Panc1 (cell line): ENCODE measurements at regions not wholly inside any gene's neighbourhood (a gene's known extent, or its start where the extent isn't known, plus 50 kb on each side); places are given as distances from the start of the nearest gene placed in this dataset.

ENCODE experiments used
- ATAC-seq: fragments of 200-7000 bp; cut with Tn5 transposase; 2 replicates; pipeline ENCODE4 v1.9.1; 2020; ENCODE audit warnings: mild to moderate bottlenecking, moderate library complexity
- BruUV-seq: library from RNA; stranded (reverse); fragments of 400-500 nt; replicated peaks from 2 replicates; lab custom pipeline; 2021; lab: Mats Ljungman, UMichigan
- CTCF ChIA-PET: fragments of 300-600 bp; sonication (Branson Sonifier 250); formaldehyde crosslinking; loops from one replicate; lab custom pipeline; 2022; ENCODE audit warnings: antibody characterized with exemption; lab: Charles Lee
- POLR2A ChIA-PET: fragments of 300-600 bp; sonication (Branson Sonifier 250); formaldehyde crosslinking; loops from one replicate; lab custom pipeline; 2022; ENCODE audit warnings: antibody characterized with exemption; lab: Charles Lee
- DNase-seq: peaks from one replicate; pipeline ENCODE4 v3.0.0-alpha.2; 2010; ENCODE audit warnings: low read depth, low spot score
- H3K27ac ChIP-seq: 2 replicates; pipeline ENCODE4 v1.5.1; 2011; ENCODE audit warnings: mild to moderate bottlenecking, low read length, inconsistent platforms
- H3K27me3 ChIP-seq: fragments of 200-500 bp; sonication (Bioruptor generic); 2 replicates; pipeline ENCODE4 v1.6.0; 2014; ENCODE audit warnings: low read length, inconsistent platforms; ENCODE audit not compliant: control insufficient read depth, insufficient read depth
- H3K36me3 ChIP-seq: fragments of 200-500 bp; sonication (Bioruptor generic); 2 replicates; pipeline ENCODE4 v1.5.1; 2014; ENCODE audit warnings: inconsistent platforms, mild to moderate bottlenecking, low read length, moderate library complexity; ENCODE audit not compliant: control insufficient read depth, insufficient read depth
- H3K4me1 ChIP-seq: 2 replicates; pipeline ENCODE4 v1.5.1; 2011; ENCODE audit warnings: inconsistent platforms, mild to moderate bottlenecking, low read length, moderate library complexity; ENCODE audit not compliant: control insufficient read depth, insufficient read depth
- H3K4me3 ChIP-seq, 2 experiments: 2 replicates each; pipeline ENCODE4 v1.5.1; 2011 to 2012; ENCODE audit warnings: low read depth in 2 of 2, low read length in 2 of 2, mild to moderate bottlenecking in 2 of 2, inconsistent platforms in 1 of 2, moderate library complexity in 1 of 2
- H3K9me3 ChIP-seq: fragments of 200-500 bp; sonication (Bioruptor generic); 2 replicates; pipeline ENCODE4 v1.5.1; 2014; ENCODE audit warnings: low read depth, mild to moderate bottlenecking, inconsistent platforms, low read length, moderate library complexity; ENCODE audit not compliant: control insufficient read depth, insufficient read depth
- POLR2AphosphoS5 ChIP-seq: IDR thresholded peaks from 2 replicates; pipeline ENCODE4 v1.6.1; 2012; ENCODE audit warnings: mild to moderate bottlenecking, low read depth, low read length, moderate library complexity
- SIN3A ChIP-seq: IDR thresholded peaks from 2 replicates; pipeline ENCODE4 v1.6.1; 2012; ENCODE audit warnings: low read depth, mild to moderate bottlenecking, low read length, moderate library complexity, borderline replicate concordance; ENCODE audit not compliant: insufficient read depth
- TCF7L2 ChIP-seq: IDR thresholded peaks from 2 replicates; pipeline ENCODE4 v1.6.1; 2011; ENCODE audit warnings: mild to moderate bottlenecking, low read depth, low read length, inconsistent platforms
- in situ Hi-C: cut with HindIII; loops from 2 replicates; pipeline ENCODE4 v1.10.0; 2016; ENCODE audit warnings: low sequenced_read_pairs, low pct_unique_long_range_greater_than_20kb
- intact Hi-C: fragments of 100-400 bp; cut with micrococcal nuclease; formaldehyde crosslinking; loops from one replicate; pipeline ENCODE4 v1.10.0; 2022; ENCODE audit not compliant: unreplicated experiment
- TF ChIP-seq, protein P1 (sequence below): fragments of 450-650 bp; IDR thresholded peaks from 2 replicates; pipeline ENCODE4 v1.5.1; 2017; ENCODE audit warnings: mild to moderate bottlenecking
- TF ChIP-seq, protein P2 (sequence below), 2 experiments: IDR thresholded peaks; 2 replicates each; pipeline ENCODE4 v1.6.1; 2011 to 2012; ENCODE audit warnings: low read depth in 2 of 2, control low read depth in 1 of 2, low read length in 1 of 2, mild to moderate bottlenecking in 1 of 2, moderate library complexity in 1 of 2; ENCODE audit not compliant: insufficient read depth in 1 of 2

DNA sequence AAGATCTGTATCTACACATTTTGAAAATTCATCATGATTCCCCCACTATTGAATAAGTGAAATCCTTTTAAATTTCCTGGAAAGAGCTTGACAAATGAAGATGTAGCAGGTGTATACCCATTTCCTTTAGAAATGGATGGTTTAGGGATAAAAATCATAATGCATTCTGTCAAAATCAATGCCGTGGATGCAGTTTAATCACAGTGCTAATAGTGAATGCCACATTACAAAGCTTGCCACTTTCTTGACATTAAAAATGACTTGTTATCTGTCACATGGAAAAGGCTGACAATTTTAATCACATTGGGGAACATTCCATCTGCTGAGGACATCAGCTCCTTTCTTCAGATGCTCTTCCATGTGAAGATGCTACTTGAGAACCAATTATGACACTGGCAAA lies 229.6 kb downstream of the GPAM start:
- DNase-seq (no peak), ATAC-seq (no peak)
- Histone ChIP-seq H3K9me3 (no peaks in the 10 kb centered on the region), H3K36me3 (no peaks in the 10 kb centered on the region), H3K27ac (no peak overlapping the region), H3K4me1 (no peaks in the 10 kb centered on the region), H3K4me3 (no peak overlapping the region), H3K27me3 (no peaks in the 10 kb centered on the region)
- TF ChIP-seq, protein P1, sequence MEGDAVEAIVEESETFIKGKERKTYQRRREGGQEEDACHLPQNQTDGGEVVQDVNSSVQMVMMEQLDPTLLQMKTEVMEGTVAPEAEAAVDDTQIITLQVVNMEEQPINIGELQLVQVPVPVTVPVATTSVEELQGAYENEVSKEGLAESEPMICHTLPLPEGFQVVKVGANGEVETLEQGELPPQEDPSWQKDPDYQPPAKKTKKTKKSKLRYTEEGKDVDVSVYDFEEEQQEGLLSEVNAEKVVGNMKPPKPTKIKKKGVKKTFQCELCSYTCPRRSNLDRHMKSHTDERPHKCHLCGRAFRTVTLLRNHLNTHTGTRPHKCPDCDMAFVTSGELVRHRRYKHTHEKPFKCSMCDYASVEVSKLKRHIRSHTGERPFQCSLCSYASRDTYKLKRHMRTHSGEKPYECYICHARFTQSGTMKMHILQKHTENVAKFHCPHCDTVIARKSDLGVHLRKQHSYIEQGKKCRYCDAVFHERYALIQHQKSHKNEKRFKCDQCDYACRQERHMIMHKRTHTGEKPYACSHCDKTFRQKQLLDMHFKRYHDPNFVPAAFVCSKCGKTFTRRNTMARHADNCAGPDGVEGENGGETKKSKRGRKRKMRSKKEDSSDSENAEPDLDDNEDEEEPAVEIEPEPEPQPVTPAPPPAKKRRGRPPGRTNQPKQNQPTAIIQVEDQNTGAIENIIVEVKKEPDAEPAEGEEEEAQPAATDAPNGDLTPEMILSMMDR: no peak
- TF ChIP-seq, protein P2, sequence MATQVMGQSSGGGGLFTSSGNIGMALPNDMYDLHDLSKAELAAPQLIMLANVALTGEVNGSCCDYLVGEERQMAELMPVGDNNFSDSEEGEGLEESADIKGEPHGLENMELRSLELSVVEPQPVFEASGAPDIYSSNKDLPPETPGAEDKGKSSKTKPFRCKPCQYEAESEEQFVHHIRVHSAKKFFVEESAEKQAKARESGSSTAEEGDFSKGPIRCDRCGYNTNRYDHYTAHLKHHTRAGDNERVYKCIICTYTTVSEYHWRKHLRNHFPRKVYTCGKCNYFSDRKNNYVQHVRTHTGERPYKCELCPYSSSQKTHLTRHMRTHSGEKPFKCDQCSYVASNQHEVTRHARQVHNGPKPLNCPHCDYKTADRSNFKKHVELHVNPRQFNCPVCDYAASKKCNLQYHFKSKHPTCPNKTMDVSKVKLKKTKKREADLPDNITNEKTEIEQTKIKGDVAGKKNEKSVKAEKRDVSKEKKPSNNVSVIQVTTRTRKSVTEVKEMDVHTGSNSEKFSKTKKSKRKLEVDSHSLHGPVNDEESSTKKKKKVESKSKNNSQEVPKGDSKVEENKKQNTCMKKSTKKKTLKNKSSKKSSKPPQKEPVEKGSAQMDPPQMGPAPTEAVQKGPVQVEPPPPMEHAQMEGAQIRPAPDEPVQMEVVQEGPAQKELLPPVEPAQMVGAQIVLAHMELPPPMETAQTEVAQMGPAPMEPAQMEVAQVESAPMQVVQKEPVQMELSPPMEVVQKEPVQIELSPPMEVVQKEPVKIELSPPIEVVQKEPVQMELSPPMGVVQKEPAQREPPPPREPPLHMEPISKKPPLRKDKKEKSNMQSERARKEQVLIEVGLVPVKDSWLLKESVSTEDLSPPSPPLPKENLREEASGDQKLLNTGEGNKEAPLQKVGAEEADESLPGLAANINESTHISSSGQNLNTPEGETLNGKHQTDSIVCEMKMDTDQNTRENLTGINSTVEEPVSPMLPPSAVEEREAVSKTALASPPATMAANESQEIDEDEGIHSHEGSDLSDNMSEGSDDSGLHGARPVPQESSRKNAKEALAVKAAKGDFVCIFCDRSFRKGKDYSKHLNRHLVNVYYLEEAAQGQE (IDR thresholded peaks at IDR 0.05; ENCODE audit: insufficient read depth in 1 of 2, low read depth in 2 of 2, low read length in 1 of 2): no peak
- TF ChIP-seq SIN3A (no peak), POLR2AphosphoS5 (no peak), TCF7L2 (no peak)
- in situ Hi-C loops: no loop called here
- POLR2A ChIA-PET: no interaction called here
- CTCF ChIA-PET: no interaction called here
- BruUV-seq: no TSS peak
- intact Hi-C loops: no loop called here

DNA sequence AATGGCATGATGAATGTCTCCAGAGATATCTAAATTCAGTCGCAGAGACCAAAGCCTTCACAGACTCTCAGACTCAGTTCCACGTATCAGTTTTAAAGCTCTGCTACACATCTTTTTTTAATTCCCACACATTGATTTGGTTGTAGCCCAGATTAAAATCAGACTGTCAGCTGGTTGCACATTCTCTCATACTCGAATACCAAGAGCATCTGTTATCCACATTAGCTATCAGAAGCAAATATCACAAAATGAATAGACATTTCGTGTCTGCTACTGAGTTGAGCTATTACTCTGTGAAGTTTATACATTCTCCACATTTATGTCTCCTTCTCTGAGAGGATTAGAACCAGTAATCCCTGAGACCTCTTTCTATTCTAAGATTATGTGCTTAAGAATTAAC lies 229.2 kb downstream of the GPAM start:
- intact Hi-C loops: no loop called here
- no TSS peak for BruUV-seq
- Histone ChIP-seq H3K27ac (no peak overlapping the region), H3K27me3 (no peaks in the 10 kb centered on the region), H3K4me3 (no peak overlapping the region), H3K4me1 (no peaks in the 10 kb centered on the region), H3K9me3 (no peaks in the 10 kb centered on the region), H3K36me3 (no peaks in the 10 kb centered on the region)
- ChIA-PET CTCF (no interaction called here), POLR2A (no interaction called here)
- DNase-seq (no peak), ATAC-seq (no peak)
- in situ Hi-C loops: no loop called here
- TF ChIP-seq SIN3A: no peak

DNA sequence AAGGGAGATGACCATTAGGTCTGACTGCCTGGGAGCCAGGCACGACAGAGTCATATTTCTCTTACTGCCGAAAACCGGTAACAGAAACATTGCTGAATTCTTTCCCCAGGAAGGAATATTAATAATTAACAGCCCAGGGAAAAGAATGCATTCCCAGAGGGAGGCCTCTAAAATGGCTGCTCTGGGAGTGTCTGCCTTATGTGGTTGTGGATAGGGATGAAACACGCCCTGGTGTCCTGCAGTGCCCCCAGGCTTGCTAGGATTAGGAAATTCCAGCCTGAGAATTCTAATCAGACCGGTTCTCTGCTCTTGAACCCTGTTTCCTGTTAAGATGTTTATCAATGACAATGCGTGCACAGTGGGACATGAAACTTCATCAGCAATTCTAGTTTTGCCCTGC lies 226.7 kb downstream of the GPAM start:
- DNase-seq: no peak
- no peaks in the 10 kb centered on the region for H3K36me3 ChIP-seq
- no peaks in the 10 kb centered on the region for H3K9me3 ChIP-seq
- TF ChIP-seq POLR2AphosphoS5 (no peak), TCF7L2 (no peak), SIN3A (no peak)
- TF ChIP-seq, protein P1: no peak
- TF ChIP-seq, protein P2 (IDR thresholded peaks at IDR 0.05; ENCODE audit: insufficient read depth in 1 of 2, low read depth in 2 of 2, low read length in 1 of 2): no peak
- no peaks in the 10 kb centered on the region for H3K27me3 ChIP-seq
- no peak overlapping the region for H3K27ac ChIP-seq
- CTCF ChIA-PET: no interaction called here
- ATAC-seq: no peak
- POLR2A ChIA-PET: no interaction called here
- in situ Hi-C loops: no loop called here
- no peaks in the 10 kb centered on the region for H3K4me1 ChIP-seq
- intact Hi-C loops: no loop called here
- no TSS peak for BruUV-seq
- no peak overlapping the region for H3K4me3 ChIP-seq
